ENCODE measurements at regions not wholly inside any gene's neighbourhood (a gene's known extent, or its start where the extent isn't known, plus 50 kb on each side); places are given as distances from the start of the nearest gene placed in this dataset.

GRCh38 chr16:86996081-86996480 lies 321.1 kb downstream of the C16orf95 start:
- Histone ChIP-seq H3K4me1 (ENCODE audit: control insufficient read depth, insufficient read depth, low read length) (peaks cover 9% of the 10 kb centered on the region), H3K27me3 (ENCODE audit: control insufficient read depth, insufficient read depth, low read length) (peaks cover 18% of the 10 kb centered on the region), H3K27ac (ENCODE audit: low read depth, low read length) (no peak overlapping the region), H3K36me3 (ENCODE audit: control insufficient read depth, insufficient read depth, low read length) (no peaks in the 10 kb centered on the region), H3K9me3 (ENCODE audit: control insufficient read depth, insufficient read depth, low read length) (peaks cover 1% of the 10 kb centered on the region), H3K4me3 (ENCODE audit: low read depth, low read length) (no peak overlapping the region)
- DNase-seq (ENCODE audit: low read depth in 4 of 6, low spot score in 6 of 6) = no peak
- 100% methylated on average over 6 of the region's 10 CpGs for WGBS (ENCODE audit: insufficient coverage)

- no peak overlapping the region for H3K4me3 ChIP-seq (ENCODE audit: low read depth, low read length)
- no peak overlapping the region for H3K27ac ChIP-seq (ENCODE audit: low read depth, low read length)
- H3K4me1 ChIP-seq (ENCODE audit: control insufficient read depth, insufficient read depth, low read length) = peaks cover 9% of the 10 kb centered on the region
- H3K9me3 ChIP-seq (ENCODE audit: control insufficient read depth, insufficient read depth, low read length) = peaks cover 1% of the 10 kb centered on the region
- H3K36me3 ChIP-seq (ENCODE audit: control insufficient read depth, insufficient read depth, low read length) = no peaks in the 10 kb centered on the region
- WGBS (ENCODE audit: insufficient coverage) = 89% methylated on average over 9 of the region's 11 CpGs
- no peak for DNase-seq (ENCODE audit: low read depth in 4 of 6, low spot score in 6 of 6)
- peaks cover 18% of the 10 kb centered on the region for H3K27me3 ChIP-seq (ENCODE audit: control insufficient read depth, insufficient read depth, low read length)
Measured at GRCh38 chr16:86997058-86997457, 320.1 kb downstream of the C16orf95 start.

GRCh38 chr16:86998196-86999001 lies 318.8 kb downstream of the C16orf95 start:
- Histone ChIP-seq H3K36me3 (ENCODE audit: control insufficient read depth, insufficient read depth, low read length) (no peaks in the 10 kb centered on the region), H3K4me1 (ENCODE audit: control insufficient read depth, insufficient read depth, low read length) (peaks cover 9% of the 10 kb centered on the region), H3K4me3 (ENCODE audit: low read depth, low read length) (no peak overlapping the region), H3K27ac (ENCODE audit: low read depth, low read length) (no peak overlapping the region), H3K27me3 (ENCODE audit: control insufficient read depth, insufficient read depth, low read length) (peaks cover 18% of the 10 kb centered on the region), H3K9me3 (ENCODE audit: control insufficient read depth, insufficient read depth, low read length) (peaks cover 1% of the 10 kb centered on the region)
- DNase-seq (ENCODE audit: low read depth in 4 of 6, low spot score in 6 of 6) = no peak
- WGBS (ENCODE audit: insufficient coverage) = 88% methylated on average over 21 of the region's 21 CpGs

- peaks cover 1% of the 10 kb centered on the region for H3K9me3 ChIP-seq (ENCODE audit: control insufficient read depth, insufficient read depth, low read length)
- H3K27ac ChIP-seq (ENCODE audit: low read depth, low read length) = no peak overlapping the region
- no peak overlapping the region for H3K4me3 ChIP-seq (ENCODE audit: low read depth, low read length)
- H3K36me3 ChIP-seq (ENCODE audit: control insufficient read depth, insufficient read depth, low read length) = no peaks in the 10 kb centered on the region
- peaks cover 7% of the 10 kb centered on the region for H3K27me3 ChIP-seq (ENCODE audit: control insufficient read depth, insufficient read depth, low read length)
- no peak for DNase-seq (ENCODE audit: low read depth in 4 of 6, low spot score in 6 of 6)
- WGBS (ENCODE audit: insufficient coverage) = no CpG with 5 or more reads among the region's 2 CpGs
- peaks cover 5% of the 10 kb centered on the region for H3K4me1 ChIP-seq (ENCODE audit: control insufficient read depth, insufficient read depth, low read length)
Measured at GRCh38 chr16:87000001-87000400, 317.2 kb downstream of the C16orf95 start.

- DNase-seq (ENCODE audit: low read depth in 4 of 6, low spot score in 6 of 6) = no peak
- H3K4me3 ChIP-seq (ENCODE audit: low read depth, low read length) = no peak overlapping the region
- H3K36me3 ChIP-seq (ENCODE audit: control insufficient read depth, insufficient read depth, low read length) = no peaks in the 10 kb centered on the region
- H3K27me3 ChIP-seq (ENCODE audit: control insufficient read depth, insufficient read depth, low read length) = no peaks in the 10 kb centered on the region
- no peak overlapping the region for H3K27ac ChIP-seq (ENCODE audit: low read depth, low read length)
- no peaks in the 10 kb centered on the region for H3K4me1 ChIP-seq (ENCODE audit: control insufficient read depth, insufficient read depth, low read length)
- H3K9me3 ChIP-seq (ENCODE audit: control insufficient read depth, insufficient read depth, low read length) = peaks cover 1% of the 10 kb centered on the region
Measured at GRCh38 chr16:87002717-87003413, 314.3 kb downstream of the C16orf95 start.

GRCh38 chr16:87003414-87003755 lies 313.8 kb downstream of the C16orf95 start:
- WGBS (ENCODE audit: insufficient coverage) = no CpG with 5 or more reads among the region's 2 CpGs
- no peaks in the 10 kb centered on the region for H3K36me3 ChIP-seq (ENCODE audit: control insufficient read depth, insufficient read depth, low read length)
- peaks cover 1% of the 10 kb centered on the region for H3K9me3 ChIP-seq (ENCODE audit: control insufficient read depth, insufficient read depth, low read length)
- H3K4me1 ChIP-seq (ENCODE audit: control insufficient read depth, insufficient read depth, low read length) = no peaks in the 10 kb centered on the region
- H3K4me3 ChIP-seq (ENCODE audit: low read depth, low read length) = no peak overlapping the region
- DNase-seq (ENCODE audit: low read depth in 4 of 6, low spot score in 6 of 6) = no peak
- H3K27me3 ChIP-seq (ENCODE audit: control insufficient read depth, insufficient read depth, low read length) = no peaks in the 10 kb centered on the region
- no peak overlapping the region for H3K27ac ChIP-seq (ENCODE audit: low read depth, low read length)

- WGBS (ENCODE audit: insufficient coverage) = 87% methylated on average over 6 of the region's 6 CpGs
- no peaks in the 10 kb centered on the region for H3K9me3 ChIP-seq (ENCODE audit: control insufficient read depth, insufficient read depth, low read length)
- no peak for DNase-seq (ENCODE audit: low read depth in 4 of 6, low spot score in 6 of 6)
- no peaks in the 10 kb centered on the region for H3K36me3 ChIP-seq (ENCODE audit: control insufficient read depth, insufficient read depth, low read length)
- no peak overlapping the region for H3K4me3 ChIP-seq (ENCODE audit: low read depth, low read length)
- H3K4me1 ChIP-seq (ENCODE audit: control insufficient read depth, insufficient read depth, low read length) = no peaks in the 10 kb centered on the region
- H3K27me3 ChIP-seq (ENCODE audit: control insufficient read depth, insufficient read depth, low read length) = no peaks in the 10 kb centered on the region
- no peak overlapping the region for H3K27ac ChIP-seq (ENCODE audit: low read depth, low read length)
Measured at GRCh38 chr16:87006021-87006420, 311.2 kb downstream of the C16orf95 start.

- Histone ChIP-seq H3K9me3 (ENCODE audit: control insufficient read depth, insufficient read depth, low read length) (no peaks in the 10 kb centered on the region), H3K36me3 (ENCODE audit: control insufficient read depth, insufficient read depth, low read length) (no peaks in the 10 kb centered on the region), H3K4me1 (ENCODE audit: control insufficient read depth, insufficient read depth, low read length) (no peaks in the 10 kb centered on the region), H3K4me3 (ENCODE audit: low read depth, low read length) (no peak overlapping the region), H3K27me3 (ENCODE audit: control insufficient read depth, insufficient read depth, low read length) (no peaks in the 10 kb centered on the region), H3K27ac (ENCODE audit: low read depth, low read length) (no peak overlapping the region)
- WGBS (ENCODE audit: insufficient coverage) = 79% methylated on average over 9 of the region's 12 CpGs
- DNase-seq (ENCODE audit: low read depth in 4 of 6, low spot score in 6 of 6) = no peak
Measured at GRCh38 chr16:87006789-87007745, 310.1 kb downstream of the C16orf95 start.

- WGBS (ENCODE audit: insufficient coverage) = 93% methylated on average over 8 of the region's 10 CpGs
- DNase-seq (ENCODE audit: low read depth in 4 of 6, low spot score in 6 of 6) = no peak
- H3K4me3 ChIP-seq (ENCODE audit: low read depth, low read length) = no peak overlapping the region
- no peak overlapping the region for H3K27ac ChIP-seq (ENCODE audit: low read depth, low read length)
- H3K9me3 ChIP-seq (ENCODE audit: control insufficient read depth, insufficient read depth, low read length) = no peaks in the 10 kb centered on the region
- no peaks in the 10 kb centered on the region for H3K36me3 ChIP-seq (ENCODE audit: control insufficient read depth, insufficient read depth, low read length)
- H3K27me3 ChIP-seq (ENCODE audit: control insufficient read depth, insufficient read depth, low read length) = no peaks in the 10 kb centered on the region
- peaks cover 2% of the 10 kb centered on the region for H3K4me1 ChIP-seq (ENCODE audit: control insufficient read depth, insufficient read depth, low read length)
Measured at GRCh38 chr16:87007907-87008306, 309.3 kb downstream of the C16orf95 start.
